ENCODE measurements at regions not wholly inside any gene's neighbourhood (a gene's known extent, or its start where the extent isn't known, plus 50 kb on each side); places are given as distances from the start of the nearest gene placed in this dataset.
"Not testable (repeated sequence)": the region's sequence is repeated elsewhere in the genome, so short reads cannot be mapped to it uniquely, and the experiment has no call there.

- Histone ChIP-seq H3K4me1 (peaks cover 26% of the 10 kb centered on the region), H3K36me3 (no peaks in the 10 kb centered on the region), H2AFZ (replicated peaks) (no peak overlapping the region), H3K4me3 (peak overlapping the region; percentile 48), H3K4me2 (peak overlapping the region; percentile 93), H3K79me2 (ENCODE audit: low read depth) (no peaks in the 10 kb centered on the region), H3F3A (ENCODE audit: low read depth) (peaks cover 36% of the 10 kb centered on the region), H4K20me1 (ENCODE audit: low read depth) (peaks cover 7% of the 10 kb centered on the region), H3K27me3 (peaks cover 75% of the 10 kb centered on the region), H3K9me3 (ENCODE audit: low read depth) (no peaks in the 10 kb centered on the region), H3K27ac (no peak overlapping the region), H3K9ac (no peak overlapping the region)
- Mint-ChIP-seq H3K27me3 (ENCODE audit: insufficient read depth, low read depth) (peaks cover 15% of the 10 kb centered on the region), H3K27ac (peak overlapping the region; percentile 89), H3K4me3 (peak overlapping the region; percentile 86), H3K9me3 (peaks cover 10% of the 10 kb centered on the region), H3K4me1 (peaks cover 21% of the 10 kb centered on the region), H3K36me3 (no peaks in the 10 kb centered on the region)
- TF ChIP-seq EZH2phosphoT487 (IDR thresholded peaks at IDR 0.05) (no peak), CTCF (IDR thresholded peaks at IDR 0.05) (no peak), EZH2 (IDR thresholded peaks at IDR 0.05) (no peak)
- no peak for DNase-seq (ENCODE audit: low spot score)
Measured at GRCh38 chr11:115974703-115975102, 470.5 kb upstream of the CADM1 start.

- H3K27ac ChIP-seq; H3K27ac Mint-ChIP-seq; H3K4me3 Mint-ChIP-seq; H3K79me2 ChIP-seq (ENCODE audit: low read depth); H2AFZ ChIP-seq (replicated peaks); H3K9me3 ChIP-seq (ENCODE audit: low read depth); H3K36me3 Mint-ChIP-seq; H3K27me3 Mint-ChIP-seq (ENCODE audit: insufficient read depth, low read depth); H3K36me3 ChIP-seq; H4K20me1 ChIP-seq (ENCODE audit: low read depth); H3K9ac ChIP-seq: not testable (repeated sequence)
- H3K4me1 Mint-ChIP-seq: peaks cover 45% of the 10 kb centered on the region
- Histone ChIP-seq H3K4me2 (peak overlapping the region; percentile 76), H3K27me3 (peaks cover 40% of the 10 kb centered on the region), H3F3A (ENCODE audit: low read depth) (peaks cover 16% of the 10 kb centered on the region), H3K4me3 (peak overlapping the region; percentile 35), H3K4me1 (peaks cover 18% of the 10 kb centered on the region)
- peaks cover 23% of the 10 kb centered on the region for H3K9me3 Mint-ChIP-seq
- DNase-seq (ENCODE audit: low spot score): peak; percentile 80
Measured at GRCh38 chr11:115967203-115967602, 463.0 kb upstream of the CADM1 start.

- peaks cover 57% of the 10 kb centered on the region for H3K4me1 Mint-ChIP-seq
- H3K27ac ChIP-seq: no peak overlapping the region
- no peak overlapping the region for H3K9ac ChIP-seq
Measured at GRCh38 chr11:115965767-115966504, 461.7 kb upstream of the CADM1 start.

More at GRCh38 chr11:115965767-115966504, 461.7 kb upstream of the CADM1 start:
- Histone ChIP-seq H2AFZ (replicated peaks) (no peak overlapping the region), H3K79me2 (ENCODE audit: low read depth) (no peaks in the 10 kb centered on the region), H3K4me3 (no peak overlapping the region), H4K20me1 (ENCODE audit: low read depth) (no peaks in the 10 kb centered on the region), H3K36me3 (no peaks in the 10 kb centered on the region), H3K4me2 (no peak overlapping the region), H3K9me3 (ENCODE audit: low read depth) (no peaks in the 10 kb centered on the region), H3K4me1 (peaks cover 24% of the 10 kb centered on the region), H3F3A (ENCODE audit: low read depth) (peaks cover 16% of the 10 kb centered on the region), H3K27me3 (peaks cover 44% of the 10 kb centered on the region)
- Mint-ChIP-seq H3K27ac (no peak overlapping the region), H3K9me3 (peaks cover 21% of the 10 kb centered on the region), H3K4me3 (no peak overlapping the region), H3K27me3 (ENCODE audit: insufficient read depth, low read depth) (peaks cover 13% of the 10 kb centered on the region), H3K36me3 (no peaks in the 10 kb centered on the region)
- no peak for TF ChIP-seq CTCF (IDR thresholded peaks at IDR 0.05)
- no peak for TF ChIP-seq EZH2phosphoT487 (IDR thresholded peaks at IDR 0.05)
- TF ChIP-seq EZH2 (IDR thresholded peaks at IDR 0.05): no peak
- DNase-seq (ENCODE audit: low spot score): no peak
